GM18867 (cell line): ENCODE measurements at regions not wholly inside any gene's neighbourhood (a gene's known extent, or its start where the extent isn't known, plus 50 kb on each side); places are given as distances from the start of the nearest gene placed in this dataset.
"Not testable (repeated sequence)": the region's sequence is repeated elsewhere in the genome, so short reads cannot be mapped to it uniquely, and the experiment has no call there.

Experiments
- ATAC-seq: cut with Tn5 transposase; IDR thresholded peaks from one replicate; pipeline ENCODE4 v1.9.1; 2021; ENCODE audit warnings: mild to moderate bottlenecking, moderate library complexity; ENCODE audit not compliant: unreplicated experiment

GRCh38 chr2:189231719-189232323 is 52.3 kb upstream of the COL5A2 start:
- no peak for ATAC-seq

GRCh38 chr2:189232759-189233406 is 53.3 kb upstream of the COL5A2 start:
- ATAC-seq, result peak; percentile 85

- ATAC-seq, result no peak
Observed at GRCh38 chr2:189233527-189233926, 54.0 kb upstream of the COL5A2 start.

- ATAC-seq, result no peak
Observed at GRCh38 chr2:189234991-189235390, 55.4 kb upstream of the COL5A2 start.

GRCh38 chr2:189236066-189236465 is 56.5 kb upstream of the COL5A2 start:
- ATAC-seq, result no peak

- no peak for ATAC-seq
Observed at GRCh38 chr2:189238903-189239302, 59.3 kb upstream of the COL5A2 start.

GRCh38 chr2:189243843-189244242 is 64.3 kb upstream of the COL5A2 start:
- ATAC-seq, result not testable (repeated sequence)

GRCh38 chr2:189247276-189247675 is 67.7 kb upstream of the COL5A2 start:
- ATAC-seq, result no peak

- no peak for ATAC-seq
Observed at GRCh38 chr2:189248141-189248540, 68.6 kb upstream of the COL5A2 start.

GRCh38 chr2:189249171-189249570 is 69.6 kb upstream of the COL5A2 start:
- ATAC-seq, result no peak

- no peak for ATAC-seq
Observed at GRCh38 chr2:189249901-189250300, 70.3 kb upstream of the COL5A2 start.

- ATAC-seq, result no peak
Observed at GRCh38 chr2:189252991-189253675, 73.6 kb upstream of the COL5A2 start.

GRCh38 chr2:189253836-189254235 is 74.3 kb upstream of the COL5A2 start:
- no peak for ATAC-seq

GRCh38 chr2:189254268-189254883 is 74.8 kb upstream of the COL5A2 start:
- no peak for ATAC-seq

GRCh38 chr2:189255711-189256110 is 76.2 kb upstream of the COL5A2 start:
- no peak for ATAC-seq

- ATAC-seq, result no peak
Observed at GRCh38 chr2:189258616-189259365, 79.2 kb upstream of the COL5A2 start.

- peak; percentile 65 for ATAC-seq
Observed at GRCh38 chr2:189260361-189260814, 80.8 kb upstream of the COL5A2 start.

- no peak for ATAC-seq
Observed at GRCh38 chr2:189261431-189261841, 81.9 kb upstream of the COL5A2 start.

- no peak for ATAC-seq
Observed at GRCh38 chr2:189261916-189262315, 82.4 kb upstream of the COL5A2 start.

- no peak for ATAC-seq
Observed at GRCh38 chr2:189265696-189266320, 86.2 kb upstream of the COL5A2 start.

- ATAC-seq, result no peak
Observed at GRCh38 chr2:189267491-189267890, 87.9 kb upstream of the COL5A2 start.
